ENCODE measurements at regions not wholly inside any gene's neighbourhood (a gene's known extent, or its start where the extent isn't known, plus 50 kb on each side); places are given as distances from the start of the nearest gene placed in this dataset.
A peak's percentile ranks its signal among the peaks of the same experiment; 100 is the strongest.
"Not testable (repeated sequence)": the region's sequence is repeated elsewhere in the genome, so short reads cannot be mapped to it uniquely, and the experiment has no call there.

DNA sequence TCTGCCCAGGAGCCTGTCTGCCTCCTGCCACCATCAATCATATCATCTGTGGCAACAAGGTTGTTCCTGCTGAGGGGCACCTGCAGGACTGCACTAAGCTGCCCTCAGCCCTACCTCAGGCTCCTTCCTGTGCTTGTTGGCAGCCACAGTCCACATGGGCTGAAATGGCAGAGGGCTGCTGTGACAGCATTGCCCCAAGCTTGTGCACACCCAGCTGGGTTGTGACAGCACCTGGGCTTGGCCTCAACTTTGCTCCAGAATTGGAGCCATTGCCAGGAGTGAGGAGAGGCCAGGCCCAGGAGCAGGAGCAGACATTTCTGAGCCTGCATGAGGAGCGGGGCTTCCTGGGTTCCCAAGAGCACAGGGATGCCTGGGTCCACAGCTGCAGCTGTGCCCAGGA, 340.9 kb upstream of the CHRM2 start:
- DNase-seq: no peak

DNA sequence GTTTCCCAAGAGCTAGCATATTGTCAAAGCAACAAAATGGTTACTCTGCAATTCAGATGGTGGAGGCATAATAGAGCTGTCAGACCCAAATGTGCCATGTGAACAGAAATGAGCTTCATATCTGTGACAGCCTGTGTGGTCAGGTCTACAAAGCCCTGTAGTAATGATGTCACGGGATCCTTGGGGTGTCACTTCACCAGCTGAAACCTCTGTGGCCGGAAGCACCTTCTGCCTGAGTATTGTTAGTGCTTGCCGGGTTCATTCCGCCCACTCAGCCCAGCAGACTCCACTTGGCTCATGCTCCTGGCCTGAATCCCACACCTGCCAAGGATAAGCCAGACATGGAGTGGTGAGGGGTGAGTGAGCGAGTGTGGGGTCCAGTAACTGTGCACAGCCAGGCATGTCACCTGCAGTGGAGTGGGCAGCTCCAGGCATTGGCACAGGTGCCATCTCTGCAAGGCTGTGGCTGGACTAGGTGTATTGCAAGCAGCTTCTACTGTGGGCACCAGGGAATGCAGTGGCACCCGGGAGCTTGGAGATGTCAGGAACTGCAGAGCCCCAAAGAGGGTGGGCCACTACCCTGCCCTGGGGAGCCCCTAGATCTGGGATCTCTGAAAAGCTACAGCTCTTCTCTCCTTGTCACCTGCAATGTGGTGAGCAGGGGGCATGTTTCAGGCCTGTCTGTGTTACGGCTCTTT, 341.9 kb upstream of the CHRM2 start:
- DNase-seq: no peak

DNA sequence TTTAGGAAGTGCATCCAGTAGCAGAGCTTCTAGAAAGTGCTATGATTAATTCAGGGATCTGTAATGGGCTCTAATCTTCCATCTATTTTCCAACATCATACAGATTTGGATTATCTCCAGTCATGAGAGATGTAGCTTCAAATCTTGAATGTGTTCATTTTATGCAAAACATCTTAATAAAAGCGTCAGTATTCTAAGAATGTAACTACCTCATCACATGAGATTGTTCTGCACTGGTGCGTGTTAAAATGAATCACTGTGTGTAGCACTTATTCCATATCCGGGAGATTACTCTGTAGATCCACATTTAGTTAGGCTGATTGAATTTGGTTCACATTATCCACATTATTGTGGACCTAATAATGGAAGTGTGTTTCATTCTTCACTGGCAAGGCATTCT, 344.9 kb upstream of the CHRM2 start:
- no peak for DNase-seq

DNA sequence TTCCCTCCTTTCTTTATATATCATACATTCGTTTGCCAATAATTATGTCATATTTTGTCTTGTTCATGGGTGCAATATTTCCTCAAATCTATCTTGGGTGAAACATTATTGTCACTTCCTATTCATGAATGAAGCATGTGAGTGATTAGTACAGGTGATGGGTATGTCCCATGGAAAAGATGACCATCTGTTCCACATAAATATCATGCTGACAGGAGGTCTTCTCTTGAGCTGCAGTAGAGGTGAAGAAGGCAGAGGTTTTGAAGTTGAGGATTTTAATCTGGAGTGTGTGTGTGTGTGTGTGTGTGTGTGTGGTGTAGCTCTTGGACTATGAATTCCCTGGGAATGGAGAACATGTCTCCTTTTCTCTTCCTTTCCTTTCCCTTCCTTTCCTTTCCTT, 350.5 kb upstream of the CHRM2 start:
- DNase-seq: no peak

DNA sequence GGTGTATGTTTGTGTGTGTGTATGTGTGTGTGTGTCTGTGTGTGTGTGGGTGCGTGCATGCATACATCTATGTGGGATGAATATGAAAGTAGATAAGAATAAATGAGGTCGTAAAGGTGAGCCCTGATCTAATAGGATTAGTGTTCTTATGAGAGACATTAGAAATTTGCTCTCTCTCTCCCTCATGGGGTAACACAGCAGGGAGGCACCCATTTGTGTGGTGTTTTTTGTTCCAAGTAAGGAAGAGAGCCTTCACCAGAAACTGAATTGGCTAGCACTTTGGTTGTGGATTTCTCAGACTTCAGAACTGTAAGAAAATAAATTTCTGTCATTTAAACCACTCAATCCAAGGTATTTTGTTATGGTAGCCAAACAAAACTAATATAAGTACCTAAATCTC, 353.7 kb upstream of the CHRM2 start:
- no peak for DNase-seq

DNA sequence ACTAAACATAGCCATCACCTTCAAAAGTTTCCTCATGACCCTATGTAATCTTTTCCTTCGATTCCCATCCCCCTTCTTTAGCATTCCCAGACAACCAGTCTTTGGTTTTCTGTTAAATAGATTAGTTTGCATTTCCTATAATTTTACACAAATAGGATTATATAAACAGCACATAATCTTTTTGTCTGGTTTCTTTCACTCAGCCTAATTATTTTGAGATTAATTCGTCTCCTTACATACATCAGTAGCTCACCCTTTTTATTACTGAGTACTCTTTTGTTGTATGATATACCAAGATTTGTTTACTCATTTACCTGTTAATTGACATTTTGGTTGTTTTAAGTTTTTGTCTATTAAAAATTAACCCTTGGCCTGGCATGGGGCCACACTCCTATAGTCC, 354.7 kb upstream of the CHRM2 start:
- no peak for DNase-seq

DNA sequence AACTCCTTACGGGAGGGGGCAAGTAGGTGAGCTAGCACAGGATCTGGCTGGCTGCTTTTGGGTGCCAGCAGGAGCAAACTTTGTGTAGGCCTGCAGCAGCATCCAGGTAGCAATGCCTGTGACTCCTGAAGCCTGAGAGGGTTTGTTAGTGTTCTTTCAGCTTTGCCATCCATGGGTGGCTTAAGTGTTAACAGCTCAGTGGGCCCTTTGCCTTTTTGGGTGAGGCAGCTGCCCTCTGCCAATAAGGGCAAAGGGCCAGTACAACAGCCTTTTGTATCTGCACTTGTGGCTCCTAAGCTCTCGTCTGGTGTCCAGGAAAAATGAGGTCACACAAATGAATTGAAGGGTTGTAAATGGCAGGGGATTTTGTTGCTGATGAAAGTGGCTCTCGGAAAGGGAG, 359.0 kb upstream of the CHRM2 start:
- DNase-seq: no peak

DNA sequence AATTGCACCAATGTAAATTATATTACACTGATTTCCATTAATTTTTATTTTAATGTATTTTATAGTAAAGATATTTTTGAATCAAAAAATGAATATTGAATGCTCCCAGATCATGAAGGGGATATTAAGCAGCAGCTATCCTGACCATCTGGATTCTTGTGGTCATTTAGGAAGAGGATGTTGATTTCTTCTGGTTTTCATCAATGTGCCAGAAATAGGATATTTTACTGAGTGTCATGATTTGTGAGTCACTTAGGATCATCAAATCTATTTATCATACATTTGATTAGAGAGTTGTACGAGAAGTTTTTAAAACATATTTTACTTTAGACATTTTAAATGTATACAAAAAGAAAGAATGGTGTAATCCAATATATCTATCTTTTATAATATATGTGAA, 366.3 kb upstream of the CHRM2 start:
- DNase-seq: no peak

DNA sequence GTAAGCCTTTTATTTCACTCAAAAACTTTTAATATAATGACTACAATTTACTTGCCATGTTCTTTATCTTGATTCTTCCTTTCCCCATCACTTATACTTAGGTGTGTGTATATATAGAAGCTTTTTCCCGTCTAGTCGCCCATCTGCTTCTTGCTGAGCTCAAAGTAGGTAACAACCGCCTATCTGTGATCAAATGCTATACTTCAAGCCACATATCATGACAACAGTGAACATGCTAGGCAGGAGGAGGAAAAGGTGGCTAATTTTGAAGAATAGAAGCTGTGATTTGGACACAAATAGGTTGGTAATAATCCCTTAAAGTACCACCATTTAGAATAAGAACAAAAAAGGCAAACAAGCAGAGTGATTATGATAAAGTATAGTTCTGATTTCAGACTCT, 367.3 kb upstream of the CHRM2 start:
- no peak for DNase-seq

DNA sequence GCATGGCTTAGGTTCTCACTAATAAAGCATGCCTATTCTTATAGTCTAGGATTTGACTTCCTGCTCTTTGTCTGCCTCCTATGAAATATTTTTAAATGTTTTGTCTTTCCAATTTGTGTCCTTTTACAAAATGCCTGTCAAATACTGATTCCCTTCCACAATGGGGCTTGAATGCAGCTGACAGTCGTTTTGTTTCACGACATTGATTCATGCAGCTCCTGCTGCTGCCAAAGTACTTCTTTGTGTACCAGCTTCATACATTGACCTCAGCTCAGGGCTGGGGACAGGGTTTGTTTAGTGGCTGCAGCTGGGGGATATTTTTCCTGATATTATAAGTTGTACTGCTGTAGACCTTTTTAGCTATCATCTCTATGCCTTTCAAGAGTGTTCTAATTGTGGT, 371.9 kb upstream of the CHRM2 start:
- DNase-seq: no peak

DNA sequence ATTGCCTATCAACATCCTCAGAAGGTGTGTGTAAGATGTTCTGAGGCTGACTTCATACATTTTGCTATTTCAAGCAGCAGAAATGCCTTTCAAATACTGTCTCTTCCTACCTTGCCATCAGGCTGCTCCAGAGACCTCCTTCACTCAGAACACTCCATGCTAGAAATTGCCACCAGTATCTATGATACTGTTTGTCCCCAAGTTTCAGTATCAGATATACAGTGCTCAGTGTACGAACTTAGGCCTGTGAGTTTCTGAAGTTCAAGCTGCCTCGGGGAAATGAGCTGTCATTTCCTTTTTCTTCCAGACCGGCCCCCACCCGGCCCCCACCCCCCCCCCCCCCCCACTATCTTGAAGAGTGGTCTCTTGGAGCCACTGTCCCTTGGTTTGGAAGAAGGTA, 373.4 kb upstream of the CHRM2 start:
- DNase-seq: no peak

DNA sequence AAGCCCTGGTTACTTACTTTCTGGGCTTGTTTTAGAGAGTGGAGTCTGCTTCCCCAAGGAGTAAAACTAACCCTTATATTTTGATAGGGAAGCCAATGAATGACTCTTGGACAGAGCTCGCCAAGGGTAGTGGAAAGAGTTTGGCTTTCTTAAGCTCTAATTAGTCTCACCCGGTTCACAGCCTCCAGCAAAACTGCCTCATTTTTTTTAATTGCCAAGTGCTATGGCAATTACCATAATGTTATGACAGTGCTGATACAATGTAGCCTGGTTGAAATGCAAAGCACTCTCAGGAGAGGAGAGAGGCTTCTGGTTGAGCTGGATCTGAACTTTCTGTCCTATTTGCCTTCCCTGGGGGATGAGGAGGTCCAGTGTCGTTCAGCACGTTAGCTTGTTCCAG, 376.1 kb upstream of the CHRM2 start:
- DNase-seq: no peak

DNA sequence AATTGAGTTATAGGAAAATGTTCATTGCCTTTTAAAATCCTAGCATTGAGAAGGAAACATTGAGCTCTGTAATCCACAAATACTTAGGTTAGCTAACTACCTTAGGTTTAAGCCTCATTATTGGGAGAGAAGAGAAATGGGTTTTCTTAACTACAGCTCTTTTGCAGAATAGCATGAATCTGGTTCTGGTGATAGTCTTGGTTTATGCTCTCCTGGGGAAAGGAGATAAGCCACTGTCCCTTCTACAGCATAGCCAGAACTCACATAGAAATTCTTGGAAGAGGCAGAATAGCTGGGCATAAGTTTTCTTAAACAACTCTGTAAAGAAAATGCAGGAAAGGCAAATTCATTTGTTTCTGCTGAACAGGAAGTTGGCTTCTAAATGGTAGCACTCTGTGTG, 378.6 kb upstream of the CHRM2 start:
- no peak for DNase-seq

DNA sequence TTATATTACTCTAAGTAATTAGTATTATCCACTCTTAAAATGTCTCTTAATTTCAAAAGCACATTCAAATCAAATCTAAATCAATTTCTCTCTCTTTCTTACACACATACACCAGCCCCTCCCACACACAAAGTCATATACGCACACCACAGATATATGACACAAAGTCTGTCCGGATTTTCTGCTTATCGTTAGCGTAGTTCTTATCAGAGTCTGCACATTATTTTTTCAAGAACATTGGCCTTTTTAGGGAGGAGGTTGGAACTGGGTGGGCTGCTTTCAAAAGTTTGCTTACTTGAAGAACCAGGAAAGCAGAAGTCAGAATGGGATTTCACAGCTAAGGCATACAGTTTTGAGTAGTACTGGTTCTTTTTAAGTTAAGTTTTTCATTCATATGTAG, 387.6 kb upstream of the CHRM2 start:
- DNase-seq: no peak

DNA sequence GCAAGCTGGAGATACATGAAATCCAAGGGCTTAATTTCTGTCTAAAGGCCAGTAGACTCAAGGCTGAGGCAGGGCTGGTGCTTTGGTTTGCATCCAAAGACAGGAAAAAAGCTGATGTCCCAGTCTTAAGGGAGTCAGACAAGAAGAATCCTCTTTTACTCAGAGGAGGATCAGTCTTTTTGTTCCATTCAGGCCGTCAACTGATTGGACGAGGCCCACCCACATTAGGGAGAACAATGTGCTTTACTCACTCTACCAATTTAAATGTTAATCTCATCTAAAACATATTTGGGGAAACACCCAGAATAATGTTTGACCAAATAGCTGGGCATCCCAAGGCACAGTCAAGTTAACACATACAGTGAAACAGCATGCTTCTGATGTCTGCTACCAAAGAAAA, 388.5 kb upstream of the CHRM2 start:
- no peak for DNase-seq

DNA sequence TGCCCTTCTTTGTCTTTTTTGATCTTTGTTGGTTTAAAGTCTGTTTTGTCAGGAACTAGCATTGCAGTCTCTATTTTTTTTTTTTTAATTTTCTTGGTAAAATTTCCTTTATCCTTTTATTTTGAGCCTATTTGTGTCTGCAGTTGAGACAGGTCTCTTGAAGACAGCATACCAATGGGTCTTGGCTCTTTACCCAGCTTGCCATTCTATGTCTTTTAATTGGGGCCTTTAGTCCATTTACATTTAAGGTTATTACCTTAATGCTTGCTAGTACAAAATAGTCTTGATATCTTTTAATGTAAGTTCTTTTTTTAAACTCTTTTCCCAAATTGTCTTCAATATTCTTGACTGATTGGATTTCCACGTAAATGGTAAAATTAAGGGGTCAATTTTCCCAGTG, 398.3 kb upstream of the CHRM2 start:
- DNase-seq: no peak

DNA sequence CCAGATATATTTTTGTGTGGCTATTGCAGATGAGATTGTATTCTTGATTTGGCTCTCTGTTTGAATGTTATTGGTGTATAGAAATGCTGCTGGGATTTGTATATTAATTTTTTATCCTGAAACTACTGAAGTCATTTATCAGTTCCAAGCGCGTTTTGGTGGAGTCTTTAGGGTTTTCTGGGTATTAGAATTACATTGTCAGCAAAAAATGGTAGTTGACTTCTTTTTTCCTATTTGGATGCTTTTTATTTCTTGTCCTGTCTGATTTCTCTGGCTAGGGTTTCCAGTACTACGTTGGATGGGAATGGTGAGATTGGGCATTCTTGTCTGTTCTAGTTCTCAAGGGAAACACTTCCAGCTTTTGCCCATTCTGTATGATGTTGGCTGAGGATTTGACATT, 415.5 kb upstream of the CHRM2 start:
- no peak for DNase-seq

DNA sequence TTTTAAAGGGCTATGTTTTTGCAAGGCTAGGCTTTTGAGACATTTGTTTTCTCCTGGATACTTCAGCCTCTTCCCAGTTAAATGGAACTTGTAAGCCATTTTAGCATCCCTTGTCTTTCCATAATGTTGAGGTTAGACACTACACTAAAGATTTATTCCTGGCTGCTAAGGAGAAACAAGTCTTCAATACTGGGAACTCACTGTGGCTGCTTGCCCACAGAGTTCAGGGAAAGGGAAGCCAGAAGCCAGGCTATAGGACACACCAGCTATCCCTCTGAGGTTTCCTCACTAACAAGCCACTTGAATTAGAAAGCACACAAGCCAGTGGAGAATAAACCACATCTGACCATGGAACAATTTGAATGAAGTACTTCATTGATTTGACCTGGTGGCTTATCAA, 421.7 kb upstream of the CHRM2 start:
- DNase-seq: no peak

DNA sequence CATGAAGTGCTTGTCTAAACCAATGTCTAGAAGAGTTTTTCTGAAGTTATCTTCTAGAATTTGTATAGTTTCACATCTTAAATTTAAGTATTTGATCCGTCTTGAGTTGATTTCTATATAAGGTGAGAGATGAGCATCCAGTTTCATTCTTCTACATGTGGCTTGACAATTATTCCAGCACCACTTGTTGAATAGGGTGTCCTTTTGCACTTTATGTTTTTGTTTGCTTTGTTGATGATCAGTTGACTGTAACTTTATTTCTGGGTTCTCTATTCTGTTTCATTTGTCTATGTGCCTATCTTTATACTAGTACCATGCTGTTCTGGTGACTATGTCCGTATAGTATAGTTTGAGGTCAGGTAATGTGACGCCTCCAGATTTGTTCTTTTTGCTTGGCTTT, 426.6 kb upstream of the CHRM2 start:
- DNase-seq: no peak

DNA sequence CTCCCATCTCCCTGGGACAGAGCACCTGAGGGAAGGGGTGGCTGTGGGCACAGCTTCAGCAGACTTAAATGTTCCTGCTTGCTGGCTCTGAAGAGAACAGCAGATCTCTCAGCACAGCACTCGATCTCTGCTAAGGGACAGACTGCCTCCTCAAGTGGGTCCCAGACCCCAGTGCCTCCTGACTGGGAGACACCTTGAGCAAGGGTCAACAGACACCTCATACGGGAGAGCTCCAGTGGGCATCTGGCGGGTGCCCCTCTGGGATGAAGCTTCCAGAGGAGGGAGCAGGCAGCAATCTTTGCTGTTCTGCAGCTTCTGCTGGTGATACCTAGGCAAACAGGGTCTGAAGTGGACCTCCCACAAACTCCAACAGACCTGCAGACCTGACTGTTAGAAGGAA, 436.7 kb upstream of the CHRM2 start:
- not testable (repeated sequence) for DNase-seq

DNA sequence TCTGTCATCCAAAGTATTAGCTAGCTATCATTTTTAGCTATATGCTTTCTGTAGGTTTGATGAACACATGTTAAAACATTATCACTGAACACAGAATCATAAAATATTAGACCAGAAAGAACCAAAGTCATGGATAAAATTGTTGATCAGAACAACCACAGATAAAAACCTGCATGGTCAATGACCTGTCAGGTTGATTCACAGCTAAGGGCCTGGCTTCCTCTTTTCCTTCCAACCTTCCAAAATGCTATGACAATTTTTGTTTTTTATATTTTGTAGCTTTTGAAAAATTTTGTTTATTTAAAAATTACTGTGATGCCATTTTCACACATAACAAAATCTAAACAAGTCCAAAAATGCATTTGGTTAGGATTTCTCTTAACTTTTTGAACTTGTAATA, 444.4 kb upstream of the CHRM2 start:
- no peak for DNase-seq

DNA sequence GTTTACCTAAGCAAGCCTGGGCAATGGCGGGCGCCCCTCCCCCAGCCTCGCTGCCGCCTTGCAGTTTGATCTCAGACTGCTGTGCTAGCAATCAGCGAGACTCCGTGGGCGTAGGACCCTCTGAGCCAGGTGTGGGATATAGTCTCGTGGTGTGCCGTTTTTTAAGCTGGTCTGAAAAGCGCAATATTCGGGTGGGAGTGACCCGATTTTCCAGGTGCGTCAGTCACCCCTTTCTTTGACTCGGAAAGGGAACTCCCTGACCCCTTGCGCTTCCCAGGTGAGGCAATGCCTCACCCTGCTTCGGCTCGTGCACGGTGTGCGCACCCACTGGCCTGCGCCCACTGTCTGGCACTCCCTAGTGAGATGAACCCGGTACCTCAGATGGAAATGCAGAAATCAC, 442.6 kb upstream of the MTPN start:
- DNase-seq: not testable (repeated sequence)

DNA sequence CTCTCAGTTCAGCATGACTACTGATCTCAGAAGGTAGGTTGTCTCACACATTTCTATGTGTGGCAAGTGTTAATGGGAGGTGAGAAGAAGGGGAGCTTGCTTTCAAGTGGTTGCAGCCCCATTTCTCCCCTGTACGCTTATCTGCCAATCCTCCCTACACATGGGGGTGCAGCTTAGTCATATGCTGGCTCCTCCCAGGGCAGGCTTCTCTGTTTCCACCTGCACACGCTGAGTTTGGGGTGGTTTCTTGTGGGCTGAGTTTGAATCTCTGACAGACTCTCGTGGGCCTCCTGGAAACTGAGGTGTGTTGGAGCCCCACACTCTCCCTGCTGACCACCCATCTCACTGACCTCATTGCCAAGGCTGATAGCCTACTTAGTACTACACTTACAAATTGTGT, 435.8 kb upstream of the MTPN start:
- no peak for DNase-seq

DNA sequence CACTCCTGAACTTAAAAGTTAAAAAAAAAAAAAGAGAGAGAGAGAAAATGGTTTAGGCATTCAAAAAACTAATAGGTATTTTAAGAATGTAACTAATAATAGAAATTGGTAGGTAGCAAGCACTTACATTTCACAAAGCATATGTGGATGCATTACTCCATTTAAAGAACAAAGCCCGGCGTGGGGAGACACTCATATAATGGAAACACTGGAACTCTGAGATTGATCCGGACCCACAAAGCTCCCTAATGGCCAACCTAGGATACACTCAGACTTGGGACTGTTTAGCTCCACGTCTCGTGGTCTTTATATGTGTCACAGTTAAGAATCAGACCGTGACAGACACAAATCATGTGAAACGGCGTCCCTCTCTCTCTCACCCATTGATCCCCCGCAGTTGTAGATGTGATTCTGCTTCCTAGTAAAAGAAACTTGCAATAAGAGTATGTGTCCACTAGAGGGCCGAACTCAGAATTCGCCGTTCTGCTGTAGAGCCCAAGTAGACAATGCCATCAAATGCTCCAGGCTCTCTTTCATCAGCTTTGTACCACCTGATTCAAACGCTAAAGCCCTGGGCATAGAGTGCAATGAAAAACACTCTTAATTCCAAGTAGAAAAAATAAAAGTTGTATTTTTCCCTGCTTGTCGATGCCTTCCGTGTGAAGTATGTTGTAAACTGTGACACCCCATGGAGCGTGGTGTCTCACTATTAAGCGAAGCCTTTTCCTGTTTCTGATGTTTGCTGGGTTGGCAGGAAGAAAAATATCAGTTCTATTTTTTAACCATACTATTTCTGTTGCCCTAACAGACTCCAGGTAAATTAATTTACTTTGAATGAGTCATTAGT, 429.0 kb upstream of the MTPN start:
- DNase-seq: peak; percentile 6

DNA sequence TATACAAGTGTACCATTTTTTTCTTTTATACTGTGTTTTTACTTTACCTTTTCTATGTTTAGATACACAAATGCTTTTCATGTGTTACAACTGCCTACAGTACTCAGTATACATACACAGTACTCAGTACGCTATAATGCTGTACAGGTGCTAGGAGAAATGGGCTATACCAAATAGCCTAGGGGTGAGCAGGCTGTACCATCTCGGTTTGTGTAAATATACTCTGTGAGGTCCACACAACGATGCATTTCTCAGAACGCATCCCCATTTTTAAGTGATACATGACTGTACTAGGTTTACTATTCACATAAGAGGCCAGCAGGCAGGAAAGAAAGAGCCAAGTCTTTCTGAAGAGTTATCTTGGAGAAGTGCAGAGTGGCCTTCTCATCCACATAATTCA, 426.4 kb upstream of the MTPN start:
- no peak for DNase-seq

Data from stimulated activated CD4-positive, alpha-beta T cell treated with anti-CD3 and anti-CD28 coated beads, Interleukin-15, amount 100 ng/mL, for 24 hours (primary cell).